ENCODE measurements at regions not wholly inside any gene's neighbourhood (a gene's known extent, or its start where the extent isn't known, plus 50 kb on each side); places are given as distances from the start of the nearest gene placed in this dataset.

- TF ChIP-seq CTCF (IDR thresholded peaks at IDR 0.05), result no peak
- no peak for TF ChIP-seq POLR2A (IDR thresholded peaks at IDR 0.05)
Measured at GRCh38 chr2:205877496-205877895, 195.2 kb downstream of the NRP2 start.
